Amniotic epithelial cell (primary cell): ENCODE measurements at regions not wholly inside any gene's neighbourhood (a gene's known extent, or its start where the extent isn't known, plus 50 kb on each side); places are given as distances from the start of the nearest gene placed in this dataset.
"Not testable (repeated sequence)": the region's sequence is repeated elsewhere in the genome, so short reads cannot be mapped to it uniquely, and the experiment has no call there.

Experiments used
- DNase-seq: peaks from one replicate; pipeline ENCODE4 v3.0.0-alpha.2; 2010; ENCODE audit warnings: low read depth

DNA sequence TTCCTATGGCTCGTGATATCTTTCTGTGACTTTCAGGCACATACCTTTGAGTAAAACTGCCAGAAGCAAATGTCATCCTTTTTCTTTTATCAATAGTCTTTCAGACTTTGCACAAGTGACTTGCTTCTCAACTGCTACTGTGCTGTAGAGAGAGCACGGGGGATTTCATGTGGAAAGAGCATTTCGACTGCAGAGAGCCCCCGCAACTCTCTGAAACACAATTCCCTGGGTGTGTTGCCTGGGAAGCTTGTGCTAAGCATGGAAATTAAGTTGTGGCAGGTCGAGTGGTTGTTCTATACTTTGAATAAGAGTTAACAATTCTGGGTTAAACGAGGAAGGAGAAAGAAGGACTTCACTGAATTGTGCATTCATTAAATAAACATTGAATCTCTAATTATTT, 659.1 kb downstream of the TDRD15 start:
- no peak for DNase-seq

DNA sequence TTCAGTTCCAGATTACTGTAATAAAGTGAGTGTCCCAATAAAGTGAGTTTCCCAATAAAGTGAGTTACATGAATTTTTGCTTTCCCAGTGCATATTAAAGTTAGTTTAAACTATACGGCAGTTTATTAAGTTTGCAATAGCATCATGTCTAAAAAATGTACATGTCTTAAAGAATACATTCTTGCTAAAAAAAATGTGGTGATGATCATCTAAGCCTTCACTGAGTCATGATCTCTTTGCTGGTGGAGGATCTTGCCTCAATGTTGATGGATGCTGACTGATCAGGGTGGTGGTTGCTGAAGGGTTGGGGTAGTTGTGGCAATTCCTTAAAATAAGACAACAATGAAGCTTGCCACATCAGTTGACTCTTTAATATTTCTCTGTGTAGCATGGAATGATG, 664.2 kb downstream of the TDRD15 start:
- peak; percentile 62 for DNase-seq

DNA sequence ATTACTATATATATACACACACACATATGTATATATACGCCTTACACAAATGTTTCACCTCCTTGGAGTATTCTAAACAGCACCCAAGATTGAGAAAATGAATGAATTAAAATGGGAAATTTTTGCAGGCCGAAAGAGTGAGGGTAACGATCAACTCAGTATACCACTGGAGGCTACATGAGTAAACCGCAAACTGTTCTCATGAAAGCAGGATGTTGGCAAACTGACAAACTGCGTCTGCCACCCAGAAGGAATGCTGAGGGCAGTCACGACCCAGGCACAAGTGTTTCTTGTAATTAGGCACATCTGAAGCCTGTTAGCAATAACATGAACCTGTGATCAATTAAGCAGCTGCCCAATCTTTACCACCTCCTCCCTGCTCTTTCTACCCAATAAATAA, 666.5 kb downstream of the TDRD15 start:
- not testable (repeated sequence) for DNase-seq

DNA sequence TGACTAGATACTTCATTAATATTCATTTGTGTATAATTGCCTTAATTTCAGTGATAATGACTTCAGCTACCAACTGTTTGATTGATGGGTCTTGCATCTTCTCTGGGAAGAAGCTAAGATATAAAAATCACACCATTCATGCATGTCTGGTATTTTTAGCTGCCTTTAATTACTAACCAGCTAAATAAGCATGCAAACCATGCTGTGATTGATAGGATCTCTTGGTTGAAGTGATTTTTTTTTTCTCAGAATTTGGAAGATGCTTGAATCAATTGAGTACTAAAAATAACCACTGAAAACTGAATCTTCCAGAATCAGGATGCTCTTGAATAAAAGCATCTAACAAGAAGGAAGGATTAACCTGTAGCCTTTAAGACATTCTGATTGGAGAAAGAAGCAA, 668.8 kb downstream of the TDRD15 start:
- DNase-seq, result no peak

DNA sequence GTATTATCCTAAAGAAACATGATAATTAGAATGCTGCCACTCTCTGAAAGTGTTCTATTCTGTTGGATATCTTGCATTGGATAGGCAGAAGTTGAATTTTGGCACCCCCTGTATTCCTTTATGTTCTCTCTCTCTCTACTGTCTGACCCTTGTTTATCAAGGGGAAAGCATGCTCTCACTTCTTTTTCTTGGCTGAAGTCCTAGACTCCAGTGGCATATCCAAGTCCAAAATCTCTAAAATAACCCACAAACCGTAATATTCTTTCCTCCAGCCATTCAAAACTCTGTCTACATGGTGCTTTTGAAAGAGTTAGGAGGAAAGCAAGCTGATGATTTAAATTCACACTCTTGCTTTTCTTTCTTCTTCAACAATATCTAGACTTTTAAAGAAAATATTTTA, 669.7 kb downstream of the TDRD15 start:
- no peak for DNase-seq

DNA sequence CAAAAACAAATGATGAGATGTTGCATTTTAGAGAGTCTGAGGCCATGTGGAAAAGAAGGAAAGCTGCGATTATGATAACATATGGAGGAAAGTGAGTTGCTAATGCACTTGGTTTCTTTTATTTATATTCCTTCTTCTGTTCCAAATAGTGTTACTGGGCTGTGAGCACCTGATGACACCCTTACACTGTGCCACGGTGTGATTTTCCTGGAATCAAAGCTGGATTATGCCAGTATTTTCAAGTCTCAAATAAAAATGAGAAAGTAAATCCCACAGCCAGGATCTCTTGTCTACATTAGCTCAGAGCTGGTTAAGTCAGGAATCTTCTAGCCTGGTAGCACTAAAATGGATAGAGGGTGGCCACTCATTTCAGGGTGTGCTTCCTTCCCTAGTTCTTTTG, 670.8 kb downstream of the TDRD15 start:
- no peak for DNase-seq

DNA sequence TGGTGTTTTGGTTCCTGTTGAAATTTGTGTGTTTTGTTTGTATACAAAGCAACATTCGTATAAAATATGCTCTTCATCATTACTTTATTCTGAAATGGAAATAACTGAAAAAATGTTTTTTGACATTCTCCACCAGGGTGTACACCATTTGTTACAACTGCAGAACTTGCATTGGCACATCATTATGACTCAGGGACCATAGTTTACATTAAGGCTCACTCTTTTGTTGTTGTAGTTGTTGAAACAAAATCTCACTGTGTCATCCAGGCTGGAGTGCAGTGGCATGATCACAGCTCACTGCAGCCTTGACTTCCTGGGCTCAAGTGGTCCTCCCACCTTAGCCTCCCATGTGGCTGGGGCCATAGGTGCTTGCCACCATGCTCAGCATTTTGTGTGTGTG, 676.6 kb downstream of the TDRD15 start:
- DNase-seq, result peak; percentile 24

DNA sequence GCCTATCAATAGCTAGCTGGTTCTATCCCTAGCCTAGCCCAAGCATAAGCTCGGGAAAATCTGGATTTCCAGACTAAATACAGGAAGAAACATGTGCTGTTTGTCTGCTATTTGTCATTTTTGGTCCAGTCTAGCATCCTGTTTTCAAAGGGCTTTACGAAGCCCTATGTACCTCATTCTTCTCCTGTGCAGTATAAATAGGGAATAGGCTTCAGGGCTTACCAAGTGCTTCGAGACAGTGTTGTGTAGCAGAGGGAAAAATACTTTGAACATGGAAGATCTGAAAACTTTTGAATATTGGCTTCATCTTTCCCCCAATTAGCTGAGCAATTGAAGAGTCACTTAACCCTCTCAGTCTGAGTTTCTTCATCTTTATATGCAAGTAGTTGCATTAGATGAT, 679.8 kb downstream of the TDRD15 start:
- no peak for DNase-seq

DNA sequence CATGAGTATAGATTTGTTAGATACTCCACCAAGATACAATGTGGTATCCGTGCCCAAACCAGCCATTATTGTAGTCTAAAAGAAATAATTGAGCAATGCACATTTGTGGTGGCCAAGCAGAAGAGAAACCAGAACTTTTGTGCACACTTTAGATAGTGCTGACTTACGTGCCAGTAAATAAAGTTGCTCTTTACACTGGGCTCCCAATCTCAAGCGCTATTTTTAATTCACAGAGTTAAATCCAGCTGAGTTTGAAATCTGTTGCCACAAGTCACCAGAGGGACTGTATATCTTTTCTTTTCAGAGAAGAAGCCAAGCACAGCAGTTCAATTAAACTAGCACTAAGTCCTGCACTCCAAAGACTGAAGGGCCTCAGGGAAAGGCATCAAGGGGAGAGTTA, 680.4 kb downstream of the TDRD15 start:
- DNase-seq, result no peak

DNA sequence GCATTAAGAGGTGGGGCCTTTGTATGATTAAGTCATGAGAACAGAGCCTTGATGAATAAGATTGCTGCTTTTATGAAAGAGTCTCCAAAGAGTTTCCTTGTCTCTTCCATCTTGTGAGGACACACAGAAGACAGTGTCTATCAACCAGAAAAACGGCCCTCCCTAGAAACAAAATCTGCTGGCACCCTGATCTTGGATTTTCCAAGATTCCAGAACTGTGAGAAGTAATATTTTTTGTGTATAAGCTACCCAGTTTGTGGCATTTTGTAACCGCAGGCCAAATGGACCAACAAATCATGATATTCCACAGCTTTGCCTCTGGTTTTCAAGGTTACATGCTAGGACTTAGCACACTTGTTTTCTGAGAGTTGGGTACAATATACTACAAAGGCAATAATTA, 687.8 kb downstream of the TDRD15 start:
- no peak for DNase-seq

DNA sequence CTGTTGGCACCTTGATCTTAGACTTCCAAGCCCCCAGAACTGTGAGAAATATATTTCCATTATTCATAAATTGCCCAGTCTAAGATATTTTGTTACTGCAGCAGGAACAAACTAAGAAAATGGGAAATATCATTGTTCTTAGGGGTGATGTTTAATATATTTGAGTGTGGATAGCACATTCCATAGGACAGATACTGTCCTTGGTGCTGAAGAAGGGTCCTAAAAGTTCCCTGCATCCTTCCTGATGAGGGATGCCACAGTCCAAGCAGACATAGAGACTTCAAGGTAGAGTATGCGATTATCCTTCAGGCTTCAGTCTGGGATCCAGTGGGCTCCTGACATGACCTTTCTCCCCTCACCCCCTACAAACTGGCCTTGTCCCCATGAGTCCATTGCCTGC, 689.0 kb downstream of the TDRD15 start:
- DNase-seq, result peak; percentile 25

DNA sequence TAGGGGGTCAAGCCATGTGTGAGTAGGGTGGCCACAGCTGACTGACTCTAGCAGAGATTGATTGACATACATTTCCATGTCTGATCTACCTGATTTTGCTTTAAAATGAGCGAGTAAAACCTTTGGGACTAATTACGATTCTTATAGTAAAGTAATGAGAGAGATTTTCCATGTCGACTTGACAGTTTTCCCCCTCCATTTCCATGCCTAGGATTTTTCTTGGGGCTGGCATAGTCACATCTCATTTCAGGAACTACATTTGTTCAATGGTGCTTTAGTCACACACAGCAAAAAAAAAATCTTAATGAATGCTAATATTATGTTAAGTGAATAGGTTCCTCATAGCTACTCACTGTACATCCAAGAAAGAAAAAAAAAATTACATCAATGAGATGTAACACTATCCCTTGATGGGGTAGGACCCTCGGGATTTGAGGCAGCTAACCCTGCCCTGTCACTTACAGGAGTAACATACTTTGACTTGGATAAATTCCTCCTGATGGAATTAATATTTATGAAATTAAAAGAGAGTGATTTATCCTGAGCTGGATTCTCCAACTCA, 690.9 kb downstream of the TDRD15 start:
- no peak for DNase-seq

DNA sequence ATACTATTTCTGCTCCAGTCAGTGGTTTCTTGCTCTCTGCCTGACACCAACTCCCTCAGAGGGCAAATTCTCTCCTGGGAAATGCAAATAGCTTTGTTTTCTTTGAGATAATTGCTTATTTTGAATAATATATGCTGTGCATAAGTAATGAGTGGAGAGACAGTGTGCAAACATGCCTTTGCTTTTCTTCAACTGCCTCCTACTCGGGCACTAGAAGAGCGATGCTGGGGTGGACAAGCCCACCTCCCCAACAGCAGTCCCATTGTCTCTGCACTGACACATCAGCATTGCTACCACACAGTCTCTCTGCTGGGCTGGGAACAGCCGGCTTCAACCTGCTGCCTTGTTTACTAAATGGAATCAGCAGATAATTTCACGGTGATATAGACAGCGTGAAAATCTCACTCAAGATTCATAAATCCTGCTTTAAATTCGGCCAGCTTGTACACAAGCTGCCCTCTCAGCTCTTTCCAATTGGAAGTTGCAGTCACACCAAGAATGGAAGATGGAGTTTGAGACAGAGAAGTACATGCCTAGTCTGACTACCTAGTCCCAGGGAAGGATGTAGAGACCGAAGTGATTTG, 694.5 kb downstream of the TDRD15 start:
- no peak for DNase-seq

DNA sequence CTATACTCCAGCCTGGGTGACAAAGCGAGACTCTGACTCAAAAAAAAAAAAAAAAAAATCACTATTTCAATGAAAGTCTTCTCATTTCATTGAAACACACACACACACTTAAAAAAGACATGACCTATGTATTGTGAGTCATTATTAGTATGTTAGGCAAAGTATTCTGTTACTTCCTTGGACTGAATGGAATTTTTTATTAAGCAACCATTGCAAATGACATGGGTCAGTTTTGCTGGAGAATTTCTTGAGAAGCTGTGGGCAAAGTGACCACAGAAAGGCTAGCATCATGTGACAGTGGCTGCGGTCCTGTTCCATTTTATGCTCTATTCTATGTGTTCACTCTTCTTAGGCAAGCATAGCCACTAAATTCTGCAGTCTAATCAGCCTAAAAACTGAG, 695.7 kb downstream of the TDRD15 start:
- peak; percentile 61 for DNase-seq

DNA sequence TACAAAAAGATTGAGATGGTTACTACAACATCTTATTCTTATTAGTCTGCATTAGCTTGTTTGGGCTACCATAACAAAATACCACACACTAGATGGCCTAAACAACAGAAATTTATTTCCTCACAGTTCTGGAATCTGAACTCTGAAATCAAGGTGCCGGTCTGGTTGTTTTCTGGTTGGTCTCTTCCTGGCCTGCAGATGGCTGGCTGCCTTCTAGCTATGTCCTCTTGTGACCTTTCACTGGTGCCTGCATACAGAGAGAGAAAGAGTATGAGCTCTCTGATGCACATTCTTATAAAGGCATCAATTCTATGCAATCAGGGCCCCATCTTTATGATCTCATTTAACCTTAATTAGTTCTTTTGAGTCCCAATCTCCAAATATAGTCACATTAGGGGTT, 696.5 kb downstream of the TDRD15 start:
- DNase-seq, result peak; percentile 3

DNA sequence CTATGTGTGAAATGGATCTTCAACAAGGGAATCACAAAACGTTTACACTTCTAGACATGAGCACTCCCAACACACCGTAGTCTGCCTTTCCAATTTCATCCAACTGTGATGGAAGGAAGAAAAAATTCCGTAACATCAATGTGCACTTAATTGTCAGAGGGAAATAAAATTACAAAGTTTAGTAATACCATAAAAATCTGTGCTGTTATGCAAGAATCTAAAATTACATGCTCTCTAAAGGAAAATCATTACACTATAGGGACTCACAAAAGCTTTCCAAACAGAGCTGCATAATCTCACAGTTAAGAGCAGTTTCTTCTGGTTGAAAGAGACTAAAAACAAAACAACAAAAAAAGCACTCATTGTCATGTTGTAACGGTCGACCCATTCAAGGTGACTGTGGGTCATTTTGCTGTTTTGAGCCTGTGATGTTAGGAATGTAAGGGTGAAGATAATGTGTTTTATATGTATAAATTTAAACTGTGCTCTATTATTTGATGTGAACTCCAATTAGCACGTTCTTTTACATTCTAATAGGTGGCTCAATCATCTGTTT, 698.0 kb downstream of the TDRD15 start:
- DNase-seq, result peak; percentile 1

DNA sequence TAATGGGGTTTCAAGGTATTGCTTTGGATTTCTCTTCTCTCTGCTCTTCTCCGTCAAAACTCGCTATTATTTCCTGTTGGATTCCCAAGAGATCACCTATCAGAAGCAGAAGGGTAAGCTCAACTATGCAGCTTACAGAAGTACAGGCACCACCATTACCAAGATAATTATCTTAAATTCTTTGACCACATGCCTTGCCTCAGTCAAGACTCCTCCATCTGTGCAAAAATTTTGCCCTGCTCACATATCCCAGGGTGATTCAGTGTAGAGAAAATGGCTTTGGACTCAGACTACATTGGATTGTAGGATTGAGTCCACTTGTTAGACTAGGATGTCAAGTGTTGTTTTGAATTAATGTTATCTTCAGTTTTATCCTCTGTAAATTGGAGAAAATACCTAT, 698.7 kb downstream of the TDRD15 start:
- DNase-seq, result no peak

DNA sequence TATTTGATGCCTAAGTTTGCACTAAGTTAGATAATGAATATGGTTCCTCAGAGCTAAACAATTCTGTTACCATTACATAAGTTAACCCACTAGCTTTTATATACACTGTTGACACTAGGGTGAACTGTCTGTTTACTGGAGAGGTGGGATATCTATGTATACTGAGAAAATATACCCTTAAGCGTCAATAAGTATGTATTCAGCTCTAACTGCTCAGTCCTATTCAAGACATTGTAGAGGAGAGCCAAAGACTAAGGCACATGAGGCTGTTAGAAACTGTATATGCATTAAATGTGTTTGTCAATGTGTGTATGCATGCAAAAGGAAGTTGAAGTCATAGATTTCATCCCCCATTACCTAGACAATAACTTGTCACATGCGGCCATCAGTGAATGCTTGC, 710.0 kb downstream of the TDRD15 start:
- DNase-seq, result no peak

DNA sequence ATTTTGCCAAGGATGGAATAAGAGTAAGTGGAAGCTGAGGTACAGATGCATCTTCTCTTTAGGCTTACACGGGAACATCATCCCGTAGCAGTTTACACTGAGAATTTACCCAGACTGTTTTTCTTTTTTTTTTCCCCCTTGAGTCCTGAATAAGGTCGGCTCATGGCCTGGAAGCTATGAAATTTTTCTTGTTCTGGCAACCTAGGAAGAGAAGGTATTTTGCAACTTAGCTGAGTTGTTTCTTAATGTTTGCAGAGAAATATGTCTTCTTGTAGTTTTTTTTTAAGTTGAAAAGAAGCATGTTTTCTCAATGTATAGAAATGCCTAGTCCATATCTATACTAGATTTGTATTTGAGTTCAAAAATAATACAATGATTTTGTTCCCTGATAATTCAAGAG, 712.5 kb downstream of the TDRD15 start:
- DNase-seq, result peak; percentile 86

DNA sequence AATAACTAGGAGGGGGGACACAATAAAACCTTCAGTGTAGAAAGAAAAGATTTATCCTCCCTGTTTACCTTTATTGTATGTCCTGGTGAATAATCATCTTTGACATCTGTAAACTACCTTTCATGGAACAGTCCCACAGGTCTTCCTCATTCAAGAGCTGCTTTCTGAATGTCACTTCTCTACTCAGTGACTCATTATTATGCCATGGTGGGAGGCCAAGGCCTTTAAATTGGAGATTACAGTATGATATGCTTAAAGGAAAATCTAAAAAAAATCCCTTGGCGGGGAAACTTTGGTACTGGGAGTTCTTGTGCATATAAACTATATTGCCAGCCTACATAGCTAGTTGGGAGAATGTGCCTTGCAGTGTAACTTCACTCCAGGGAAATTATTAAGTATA, 713.0 kb downstream of the TDRD15 start:
- no peak for DNase-seq

DNA sequence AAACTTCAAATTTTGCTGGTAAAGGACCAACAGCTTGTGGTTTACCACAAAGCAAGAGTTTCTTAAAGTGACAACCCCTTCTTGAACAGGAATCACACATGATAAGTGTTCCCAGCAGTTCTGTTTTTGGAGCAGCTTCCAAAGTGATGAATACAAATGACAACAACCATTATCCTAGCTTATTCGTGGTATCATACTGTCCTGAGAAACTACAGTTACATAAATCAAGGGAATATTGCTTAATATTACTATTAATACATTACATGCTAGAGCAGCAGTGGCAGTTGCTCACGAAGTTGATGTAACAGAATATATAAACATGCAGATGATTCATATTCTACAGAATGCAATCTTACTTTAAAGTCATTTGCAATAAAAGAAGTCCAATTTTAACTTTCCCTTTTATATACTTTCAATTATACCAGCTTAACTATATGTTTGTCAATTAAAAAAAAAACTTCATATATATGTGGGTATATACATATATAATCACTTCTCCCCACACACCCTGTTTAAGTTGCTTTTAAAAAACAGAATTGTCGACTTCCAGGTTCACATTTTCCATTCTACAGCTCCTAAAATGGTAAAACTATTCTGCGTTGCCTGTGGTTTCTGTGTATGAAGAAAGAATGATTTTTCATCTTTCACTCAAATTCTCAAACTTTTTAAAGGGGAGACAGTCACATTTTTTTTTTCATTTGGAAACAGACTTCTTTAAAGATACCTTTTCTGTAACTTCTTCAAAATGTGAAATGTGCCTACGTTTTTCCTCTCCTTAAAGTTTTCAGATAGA, 713.6 kb downstream of the TDRD15 start:
- DNase-seq, result peak; percentile 92

DNA sequence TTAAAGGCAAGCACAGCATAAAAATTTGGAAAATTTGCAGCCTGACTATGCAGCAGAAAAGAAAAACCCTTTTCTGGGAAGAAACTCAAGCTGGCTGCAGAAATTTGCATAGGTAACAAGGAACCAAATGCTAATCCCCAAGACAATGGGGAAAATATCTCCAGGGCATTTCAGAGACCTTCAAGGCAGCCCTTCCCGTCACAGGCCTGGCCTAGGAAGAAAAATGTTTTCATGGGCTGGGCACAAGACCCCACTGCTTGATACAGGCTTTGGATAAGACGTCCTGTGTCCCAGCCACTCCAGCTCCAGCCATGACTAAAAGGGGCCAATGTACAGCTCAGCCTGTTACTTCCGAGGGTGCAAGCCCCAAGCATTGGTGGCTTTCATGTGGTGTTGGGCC, 717.6 kb downstream of the TDRD15 start:
- DNase-seq, result no peak

DNA sequence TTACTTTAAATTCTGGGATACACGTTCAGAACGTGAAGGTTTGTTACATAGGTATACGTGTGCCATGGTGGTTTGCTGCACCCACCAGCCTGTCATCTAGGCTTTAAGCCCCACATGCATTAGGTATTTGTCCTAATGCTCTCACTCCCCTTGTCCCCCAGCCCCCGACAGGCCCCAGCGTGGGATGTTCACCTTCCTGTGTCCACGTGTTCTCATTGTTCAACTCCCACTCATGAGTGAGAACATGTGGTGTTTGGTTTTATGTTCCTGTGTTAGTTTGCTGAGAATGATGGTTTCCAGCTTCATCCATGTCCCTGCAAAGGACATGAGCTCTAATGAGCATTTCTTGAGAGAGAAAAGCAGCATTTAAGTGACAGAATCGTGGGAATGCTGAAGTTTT, 726.6 kb downstream of the TDRD15 start:
- DNase-seq, result not testable (repeated sequence)
